A549 (cell line): ENCODE measurements at regions not wholly inside any gene's neighbourhood (a gene's known extent, or its start where the extent isn't known, plus 50 kb on each side); places are given as distances from the start of the nearest gene placed in this dataset.

ENCODE experiments used
- CBX8 ChIP-seq: fragments of 200-600 bp; sonication (generic); IDR thresholded peaks from 2 replicates; pipeline ENCODE4 v1.6.1; 2016
- CEBPB ChIP-seq, 2 experiments: fragments of >200 bp in 1 of 2; sonication (Bioruptor Twin) in 1 of 2; formaldehyde crosslinking in 1 of 2; IDR thresholded peaks; 2 replicates each; pipeline ENCODE4 v1.6.1; 2012 to 2016
- ELK1 ChIP-seq: fragments of 150-350 bp; IDR thresholded peaks from 2 replicates; pipeline ENCODE4 v1.6.1; 2014; ENCODE audit warnings: low read depth, mild to moderate bottlenecking, low read length
- FOSB ChIP-seq: fragments of 250-450 bp; sonication (Bioruptor Pico); IDR thresholded peaks from 2 replicates; pipeline ENCODE4 v1.5.0; 2020; ENCODE audit warnings: mild to moderate bottlenecking, moderate library complexity
- FOXS1 ChIP-seq: fragments of 250-450 bp; sonication (Bioruptor Pico); IDR thresholded peaks from 2 replicates; pipeline ENCODE4 v1.5.0; 2020; ENCODE audit warnings: mild to moderate bottlenecking, moderate library complexity
- HES2 ChIP-seq: fragments of >200 bp; sonication (Bioruptor Twin); formaldehyde crosslinking; IDR thresholded peaks from 2 replicates; pipeline ENCODE4 v1.6.1; 2016
- HMGXB4 ChIP-seq: fragments of 250-450 bp; sonication (Bioruptor Pico); IDR thresholded peaks from 2 replicates; pipeline ENCODE4 v1.5.0; 2021; ENCODE audit warnings: mild to moderate bottlenecking, moderate library complexity, borderline replicate concordance
- HOXB13 ChIP-seq: fragments of 250-450 bp; sonication (Bioruptor Pico); IDR thresholded peaks from 2 replicates; pipeline ENCODE4 v1.5.0; 2020; ENCODE audit warnings: low read depth, mild to moderate bottlenecking, moderate library complexity
- JUN ChIP-seq, 2 experiments: fragments of >200 bp; sonication (Bioruptor Twin); formaldehyde crosslinking; IDR thresholded peaks; 2 replicates in 1 of 2; 3 replicates in 1 of 2; pipeline ENCODE4 v1.6.1; 2016 to 2017
- NFE2L2 ChIP-seq: fragments of 150-350 bp; conservative IDR thresholded peaks from 2 replicates; pipeline ENCODE4 v1.6.1; 2014; ENCODE audit warnings: low read length
- NPAS2 ChIP-seq: fragments of 250-450 bp; sonication (Bioruptor Pico); IDR thresholded peaks from 2 replicates; pipeline ENCODE4 v1.8.0; 2022; ENCODE audit warnings: mild to moderate bottlenecking, moderate library complexity, borderline replicate concordance
- POLR2A ChIP-seq: IDR thresholded peaks from 2 replicates; pipeline ENCODE4 v1.6.1; 2012; ENCODE audit warnings: mild to moderate bottlenecking, low read length
- SMC3 ChIP-seq: fragments of >200 bp; sonication (Bioruptor Twin); formaldehyde crosslinking; IDR thresholded peaks from 3 replicates; pipeline ENCODE4 v1.6.1; 2018; ENCODE audit warnings: inconsistent platforms
- TFCP2L1 ChIP-seq: fragments of 250-450 bp; sonication (Bioruptor Pico); IDR thresholded peaks from 2 replicates; pipeline ENCODE4 v1.5.0; 2021; ENCODE audit warnings: mild to moderate bottlenecking
- ZFP36 ChIP-seq: fragments of 450-650 bp; IDR thresholded peaks from 2 replicates; pipeline ENCODE4 v1.6.1; 2014; ENCODE audit warnings: borderline replicate concordance; ENCODE audit not compliant: partially characterized antibody
- ZSCAN20 ChIP-seq: fragments of 250-450 bp; sonication (Bioruptor Pico); IDR thresholded peaks from 2 replicates; pipeline ENCODE4 v1.8.0; 2022; ENCODE audit warnings: mild to moderate bottlenecking, moderate library complexity
- TF ChIP-seq, protein P1 (sequence below): IDR thresholded peaks from 2 replicates; pipeline ENCODE4 v1.6.1; 2012; ENCODE audit warnings: low read depth, borderline replicate concordance
- TF ChIP-seq, protein P2 (sequence below): fragments of >200 bp; sonication (Bioruptor Twin); formaldehyde crosslinking; IDR thresholded peaks from 3 replicates; pipeline ENCODE4 v1.5.1; 2016
- TF ChIP-seq, protein P3 (sequence below): IDR thresholded peaks from 2 replicates; pipeline ENCODE4 v1.6.1; 2012
- TF ChIP-seq, protein P4 (sequence below): IDR thresholded peaks from 2 replicates; pipeline ENCODE4 v1.6.1; 2012

- TF ChIP-seq NPAS2 (no peak), SMC3 (no peak), CBX8 (no peak), FOSB (no peak), FOXS1 (CRISPR knock-in tag) (no peak), JUN (IDR thresholded peaks at IDR 0.05) (no peak; a peak in 1 of 5 replicates), ZFP36 (no peak), TFCP2L1 (CRISPR knock-in tag) (no peak), ZSCAN20 (0 out of 2 replicates have a peak, but pooled peaks have one; percentile 1), ELK1 (no peak), HES2 (no peak), HMGXB4 (no peak), HOXB13 (CRISPR knock-in tag) (no peak), CEBPB (IDR thresholded peaks at IDR 0.05) (no peak), NFE2L2 (peak; percentile 22; the same call in 1 of the 2 replicates), POLR2A (no peak; the same call in 1 of the 2 replicates)
- TF ChIP-seq, protein P1, sequence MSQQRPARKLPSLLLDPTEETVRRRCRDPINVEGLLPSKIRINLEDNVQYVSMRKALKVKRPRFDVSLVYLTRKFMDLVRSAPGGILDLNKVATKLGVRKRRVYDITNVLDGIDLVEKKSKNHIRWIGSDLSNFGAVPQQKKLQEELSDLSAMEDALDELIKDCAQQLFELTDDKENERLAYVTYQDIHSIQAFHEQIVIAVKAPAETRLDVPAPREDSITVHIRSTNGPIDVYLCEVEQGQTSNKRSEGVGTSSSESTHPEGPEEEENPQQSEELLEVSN, result no peak
- TF ChIP-seq, protein P2, sequence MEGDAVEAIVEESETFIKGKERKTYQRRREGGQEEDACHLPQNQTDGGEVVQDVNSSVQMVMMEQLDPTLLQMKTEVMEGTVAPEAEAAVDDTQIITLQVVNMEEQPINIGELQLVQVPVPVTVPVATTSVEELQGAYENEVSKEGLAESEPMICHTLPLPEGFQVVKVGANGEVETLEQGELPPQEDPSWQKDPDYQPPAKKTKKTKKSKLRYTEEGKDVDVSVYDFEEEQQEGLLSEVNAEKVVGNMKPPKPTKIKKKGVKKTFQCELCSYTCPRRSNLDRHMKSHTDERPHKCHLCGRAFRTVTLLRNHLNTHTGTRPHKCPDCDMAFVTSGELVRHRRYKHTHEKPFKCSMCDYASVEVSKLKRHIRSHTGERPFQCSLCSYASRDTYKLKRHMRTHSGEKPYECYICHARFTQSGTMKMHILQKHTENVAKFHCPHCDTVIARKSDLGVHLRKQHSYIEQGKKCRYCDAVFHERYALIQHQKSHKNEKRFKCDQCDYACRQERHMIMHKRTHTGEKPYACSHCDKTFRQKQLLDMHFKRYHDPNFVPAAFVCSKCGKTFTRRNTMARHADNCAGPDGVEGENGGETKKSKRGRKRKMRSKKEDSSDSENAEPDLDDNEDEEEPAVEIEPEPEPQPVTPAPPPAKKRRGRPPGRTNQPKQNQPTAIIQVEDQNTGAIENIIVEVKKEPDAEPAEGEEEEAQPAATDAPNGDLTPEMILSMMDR, result no peak
- TF ChIP-seq, protein P3, sequence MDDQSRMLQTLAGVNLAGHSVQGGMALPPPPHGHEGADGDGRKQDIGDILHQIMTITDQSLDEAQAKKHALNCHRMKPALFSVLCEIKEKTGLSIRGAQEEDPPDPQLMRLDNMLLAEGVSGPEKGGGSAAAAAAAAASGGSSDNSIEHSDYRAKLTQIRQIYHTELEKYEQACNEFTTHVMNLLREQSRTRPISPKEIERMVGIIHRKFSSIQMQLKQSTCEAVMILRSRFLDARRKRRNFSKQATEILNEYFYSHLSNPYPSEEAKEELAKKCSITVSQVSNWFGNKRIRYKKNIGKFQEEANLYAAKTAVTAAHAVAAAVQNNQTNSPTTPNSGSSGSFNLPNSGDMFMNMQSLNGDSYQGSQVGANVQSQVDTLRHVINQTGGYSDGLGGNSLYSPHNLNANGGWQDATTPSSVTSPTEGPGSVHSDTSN, result no peak; the same call in 1 of the 2 replicates
- TF ChIP-seq, protein P4, sequence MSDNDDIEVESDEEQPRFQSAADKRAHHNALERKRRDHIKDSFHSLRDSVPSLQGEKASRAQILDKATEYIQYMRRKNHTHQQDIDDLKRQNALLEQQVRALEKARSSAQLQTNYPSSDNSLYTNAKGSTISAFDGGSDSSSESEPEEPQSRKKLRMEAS, result peak; percentile 63
Observed at GRCh38 chr10:78972160-78972946, 96.4 kb upstream of the ZMIZ1 start (continued).
